HCT116 (cell line): ENCODE measurements at regions not wholly inside any gene's neighbourhood (a gene's known extent, or its start where the extent isn't known, plus 50 kb on each side); places are given as distances from the start of the nearest gene placed in this dataset.

Experiments
- ATAC-seq: fragments of 200-7000 bp; cut with Tn5 transposase; 2 replicates; pipeline ENCODE4 v1.9.1; 2020; ENCODE audit warnings: mild to moderate bottlenecking, moderate library complexity
- BruUV-seq: library from RNA; stranded (reverse); fragments of 400-500 nt; replicated peaks from 2 replicates; lab custom pipeline; 2021; lab: Mats Ljungman, UMichigan
- CTCF ChIA-PET: fragments of 300-600 bp; sonication (Branson Sonifier 250); formaldehyde crosslinking; loops from one replicate; lab custom pipeline; 2021; ENCODE audit warnings: antibody characterized with exemption; lab: Charles Lee
- POLR2A ChIA-PET: fragments of 300-600, 350-600 bp; sonication (Branson Sonifier 250); formaldehyde crosslinking; loops from one replicate; lab custom pipeline; 2021; ENCODE audit warnings: antibody characterized with exemption; lab: Charles Lee
- RAD21 ChIA-PET, 2 experiments: fragments of 300-600 bp; sonication (Branson Sonifier 250); formaldehyde crosslinking; loops; one replicate each; lab custom pipeline; 2023; ENCODE audit warnings: low total read pairs in 2 of 2; ENCODE audit not compliant: uncharacterized antibody in 2 of 2, unreplicated experiment in 2 of 2, low non-redundant PET in 1 of 2; lab: Charles Lee
- DNase-seq: peaks from one replicate; pipeline ENCODE4 v3.0.0-alpha.2; 2010; ENCODE audit warnings: low read depth, low spot score
- H2AFZ ChIP-seq: fragments of 200-600 bp; shearing (Covaris generic), sonication (generic); 2 replicates; pipeline ENCODE4 v1.6.1; 2017; ENCODE audit warnings: low read depth, mixed run types, mixed read lengths, antibody characterized with exemption, low read length; ENCODE audit not compliant: poor library complexity, severe bottlenecking
- H3K27ac ChIP-seq: 2 replicates; pipeline ENCODE4 v1.5.1; 2012; ENCODE audit warnings: low read depth, low read length
- H3K27me3 ChIP-seq: fragments of 200-600 bp; sonication (generic); 2 replicates; pipeline ENCODE4 v1.6.1; 2016; ENCODE audit warnings: mixed run types, low read length, mixed read lengths; ENCODE audit not compliant: insufficient read depth
- H3K36me3 ChIP-seq, 2 experiments: fragments of 200-500 bp in 1 of 2; fragments of 200-600 bp in 1 of 2; sonication (Bioruptor generic) in 1 of 2; sonication (generic) in 1 of 2; 2 replicates each; pipeline versions ENCODE4 v1.5.1 to v1.6.1; 2014 to 2016; ENCODE audit warnings: low read length in 2 of 2, inconsistent platforms in 1 of 2, mixed read lengths in 1 of 2, mixed run types in 1 of 2; ENCODE audit not compliant: insufficient read depth in 2 of 2, control insufficient read depth in 1 of 2
- H3K4me1 ChIP-seq, 2 experiments: fragments of 200-600 bp in 1 of 2; sonication (generic) in 1 of 2; 2 replicates each; pipeline versions ENCODE4 v1.5.1 to v1.6.1; 2012 to 2017; ENCODE audit warnings: low read length in 2 of 2, inconsistent platforms in 1 of 2, mild to moderate bottlenecking in 1 of 2, mixed read lengths in 1 of 2, mixed run types in 1 of 2, moderate library complexity in 1 of 2; ENCODE audit not compliant: insufficient read depth in 2 of 2, control insufficient read depth in 1 of 2
- H3K4me2 ChIP-seq: fragments of 200-600 bp; sonication (generic); 2 replicates; pipeline ENCODE4 v1.6.1; 2017; ENCODE audit warnings: mixed run types, low read length, mixed read lengths
- H3K4me3 ChIP-seq, 2 experiments: fragments of 200-600 bp in 1 of 2; sonication (generic) in 1 of 2; replicated peaks in 1 of 2; 2 replicates each; pipeline ENCODE4 v1.5.1; 2011 to 2016; ENCODE audit warnings: low read length in 2 of 2, control low read depth in 1 of 2, low read depth in 1 of 2, mild to moderate bottlenecking in 1 of 2, mixed read lengths in 1 of 2, mixed run types in 1 of 2
- H3K79me2 ChIP-seq: fragments of 200-600 bp; sonication (generic); 2 replicates; pipeline ENCODE4 v1.6.1; 2017; ENCODE audit warnings: mild to moderate bottlenecking, mixed run types, low read length, moderate library complexity, mixed read lengths; ENCODE audit not compliant: insufficient read depth
- H3K9ac ChIP-seq: fragments of 200-600 bp; sonication (generic); 2 replicates; pipeline ENCODE4 v1.6.1; 2016; ENCODE audit warnings: low read length, mixed read lengths
- H3K9me2 ChIP-seq: fragments of 200-600 bp; sonication (generic), shearing (Covaris generic); 2 replicates; pipeline ENCODE4 v1.6.1; 2017; ENCODE audit warnings: mixed run types, mild to moderate bottlenecking, moderate library complexity; ENCODE audit not compliant: insufficient read depth
- H3K9me3 ChIP-seq, 2 experiments: fragments of 200-500 bp in 1 of 2; fragments of 200-600 bp in 1 of 2; sonication (Bioruptor generic) in 1 of 2; sonication (generic) in 1 of 2; 2 replicates each; pipeline ENCODE4 v1.6.1; 2014 to 2017; ENCODE audit warnings: low read length in 2 of 2, mixed read lengths in 2 of 2, inconsistent platforms in 1 of 2, low read depth in 1 of 2, mild to moderate bottlenecking in 1 of 2, mixed run types in 1 of 2, moderate library complexity in 1 of 2; ENCODE audit not compliant: control insufficient read depth in 1 of 2, insufficient read depth in 1 of 2
- H4K20me1 ChIP-seq: fragments of 200-600 bp; sonication (generic), shearing (Covaris generic); 2 replicates; pipeline ENCODE4 v1.6.1; 2017; ENCODE audit warnings: mixed run types, mild to moderate bottlenecking, moderate library complexity; ENCODE audit not compliant: insufficient read depth
- CEBPB ChIP-seq: IDR thresholded peaks from 2 replicates; pipeline ENCODE4 v1.6.1; 2012; ENCODE audit warnings: low read depth
- CTCF ChIP-seq, 3 experiments: fragments of 200-600 bp in 1 of 3; sonication (generic) in 1 of 3; IDR thresholded peaks in 2 of 3; conservative IDR thresholded peaks in 1 of 3; 2 replicates each; pipeline ENCODE4 v1.5.1; 2012 to 2017; ENCODE audit warnings: low read depth in 2 of 3, low read length in 2 of 3, antibody characterized with exemption in 1 of 3, borderline replicate concordance in 1 of 3, control low read depth in 1 of 3, mild to moderate bottlenecking in 1 of 3, mixed read lengths in 1 of 3, mixed run types in 1 of 3, moderate library complexity in 1 of 3; ENCODE audit not compliant: insufficient read depth in 1 of 3
- JUND ChIP-seq: IDR thresholded peaks from 2 replicates; pipeline ENCODE4 v1.6.1; 2012
- MAX ChIP-seq: IDR thresholded peaks from 2 replicates; pipeline ENCODE4 v1.6.1; 2012
- POLR2A ChIP-seq: IDR thresholded peaks from 2 replicates; pipeline ENCODE4 v1.7.0; 2011; ENCODE audit warnings: borderline replicate concordance; ENCODE audit not compliant: insufficient read depth, insufficient read length; ENCODE audit errors: extremely low read depth
- SIN3A ChIP-seq: IDR thresholded peaks from 2 replicates; pipeline ENCODE4 v1.6.1; 2012; ENCODE audit warnings: low read depth
- SRF ChIP-seq: IDR thresholded peaks from 2 replicates; pipeline ENCODE4 v1.6.1; 2012; ENCODE audit warnings: low read depth
- YY1 ChIP-seq: IDR thresholded peaks from 2 replicates; pipeline ENCODE4 v1.6.1; 2011; ENCODE audit warnings: low read length, low read depth, moderate library complexity, mild to moderate bottlenecking; ENCODE audit not compliant: insufficient replicate concordance; ENCODE audit errors: extremely low read depth
- ZBTB33 ChIP-seq: IDR thresholded peaks from 2 replicates; pipeline ENCODE4 v1.6.1; 2011; ENCODE audit warnings: mild to moderate bottlenecking, low read length, moderate library complexity; ENCODE audit not compliant: insufficient replicate concordance; ENCODE audit errors: extremely low read depth
- ZFX ChIP-seq: fragments of 450-650 bp; IDR thresholded peaks from 2 replicates; pipeline ENCODE4 v1.6.1; 2017
- ZNF274 ChIP-seq: fragments of 200-500 bp; sonication (Bioruptor generic); IDR thresholded peaks from 2 replicates; pipeline ENCODE4 v1.6.1; 2014; ENCODE audit warnings: mild to moderate bottlenecking, low read depth, low read length, inconsistent platforms
- intact Hi-C: fragments of 100-400 bp; cut with micrococcal nuclease; formaldehyde crosslinking; loops from 2 replicates; pipeline ENCODE4 v1.10.0; 2022

- H3K4me1 ChIP-seq: no peaks in the 10 kb centered on the region
- intact Hi-C loops: no loop called here
- CTCF ChIA-PET: no interaction called here
- H3K27ac ChIP-seq: no peak overlapping the region
- no peaks in the 10 kb centered on the region for H3K79me2 ChIP-seq
- no peaks in the 10 kb centered on the region for H4K20me1 ChIP-seq
- no peak overlapping the region for H2AFZ ChIP-seq
- TF ChIP-seq MAX: no peak
- TF ChIP-seq SIN3A: no peak
- no peak for TF ChIP-seq POLR2A
- no peak for TF ChIP-seq CTCF (IDR thresholded peaks at IDR 0.05 in 2 of 3, conservative IDR thresholded peaks at IDR 0.05 in 1 of 3; ENCODE audit: borderline replicate concordance in 1 of 3, insufficient read depth in 1 of 3, low read depth in 2 of 3, low read length in 2 of 3)
- TF ChIP-seq CEBPB: no peak
- TF ChIP-seq ZNF274: no peak
- no peak for TF ChIP-seq SRF
- no peak for TF ChIP-seq ZBTB33
- no peak for TF ChIP-seq ZFX
- TF ChIP-seq JUND: no peak
- TF ChIP-seq YY1: no peak
- no peak for DNase-seq
- POLR2A ChIA-PET: no interaction called here
- H3K4me2 ChIP-seq: no peak overlapping the region
- H3K27me3 ChIP-seq: no peaks in the 10 kb centered on the region
- H3K9me2 ChIP-seq: no peaks in the 10 kb centered on the region
- no peaks in the 10 kb centered on the region for H3K9me3 ChIP-seq
- no peak for ATAC-seq
- H3K4me3 ChIP-seq: no peak overlapping the region
- H3K9ac ChIP-seq: no peak overlapping the region
- BruUV-seq: no TSS peak
- RAD21 ChIA-PET: no interaction called here
- no peaks in the 10 kb centered on the region for H3K36me3 ChIP-seq
These were observed 319.7 kb upstream of the NAV3 start for GRCh38 chr12:77510985-77511384.
